ENCODE measurements at regions not wholly inside any gene's neighbourhood (a gene's known extent, or its start where the extent isn't known, plus 50 kb on each side); places are given as distances from the start of the nearest gene placed in this dataset.

GRCh38 chr11:25339281-25339680 is 842.4 kb downstream of the LUZP2 start:
- FAIRE-seq (no peak), DNase-seq (ENCODE audit: insufficient read length) (no peak)
- TF ChIP-seq POLR2A (IDR thresholded peaks at IDR 0.05; ENCODE audit: low read depth, low read length) (no peak), TAF1 (IDR thresholded peaks at IDR 0.05; ENCODE audit: borderline replicate concordance, low read depth, low read length) (no peak), POLR2AphosphoS5 (IDR thresholded peaks at IDR 0.05; ENCODE audit: low read depth, low read length) (no peak)

DNA sequence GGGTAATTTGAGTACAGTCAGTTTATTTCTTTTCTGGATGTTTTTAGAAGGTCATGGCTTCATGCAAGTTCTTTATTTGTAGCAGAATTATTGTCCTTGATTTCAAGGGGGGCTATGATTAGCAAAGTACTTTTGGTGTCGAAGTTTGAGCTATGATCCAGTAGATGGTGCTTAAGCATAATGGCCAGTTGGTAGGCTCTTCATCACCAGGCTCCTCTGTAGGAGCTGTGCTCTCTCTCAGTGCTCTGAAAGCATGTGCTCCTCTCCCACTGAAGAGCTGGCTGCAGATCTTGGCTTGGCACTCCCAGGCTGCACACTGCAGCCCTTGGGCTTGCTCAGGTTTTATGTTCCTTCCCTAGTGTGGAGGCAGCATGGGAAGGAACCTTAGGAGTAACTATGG is 852.7 kb downstream of the LUZP2 start:
- DNase-seq (ENCODE audit: insufficient read length) (no peak), FAIRE-seq (no peak)
- no peak for TF ChIP-seq TAF1 (IDR thresholded peaks at IDR 0.05; ENCODE audit: borderline replicate concordance, low read depth, low read length)
- TF ChIP-seq POLR2AphosphoS5 (IDR thresholded peaks at IDR 0.05; ENCODE audit: low read depth, low read length) = no peak
- no peak for TF ChIP-seq POLR2A (IDR thresholded peaks at IDR 0.05; ENCODE audit: low read depth, low read length)

DNA sequence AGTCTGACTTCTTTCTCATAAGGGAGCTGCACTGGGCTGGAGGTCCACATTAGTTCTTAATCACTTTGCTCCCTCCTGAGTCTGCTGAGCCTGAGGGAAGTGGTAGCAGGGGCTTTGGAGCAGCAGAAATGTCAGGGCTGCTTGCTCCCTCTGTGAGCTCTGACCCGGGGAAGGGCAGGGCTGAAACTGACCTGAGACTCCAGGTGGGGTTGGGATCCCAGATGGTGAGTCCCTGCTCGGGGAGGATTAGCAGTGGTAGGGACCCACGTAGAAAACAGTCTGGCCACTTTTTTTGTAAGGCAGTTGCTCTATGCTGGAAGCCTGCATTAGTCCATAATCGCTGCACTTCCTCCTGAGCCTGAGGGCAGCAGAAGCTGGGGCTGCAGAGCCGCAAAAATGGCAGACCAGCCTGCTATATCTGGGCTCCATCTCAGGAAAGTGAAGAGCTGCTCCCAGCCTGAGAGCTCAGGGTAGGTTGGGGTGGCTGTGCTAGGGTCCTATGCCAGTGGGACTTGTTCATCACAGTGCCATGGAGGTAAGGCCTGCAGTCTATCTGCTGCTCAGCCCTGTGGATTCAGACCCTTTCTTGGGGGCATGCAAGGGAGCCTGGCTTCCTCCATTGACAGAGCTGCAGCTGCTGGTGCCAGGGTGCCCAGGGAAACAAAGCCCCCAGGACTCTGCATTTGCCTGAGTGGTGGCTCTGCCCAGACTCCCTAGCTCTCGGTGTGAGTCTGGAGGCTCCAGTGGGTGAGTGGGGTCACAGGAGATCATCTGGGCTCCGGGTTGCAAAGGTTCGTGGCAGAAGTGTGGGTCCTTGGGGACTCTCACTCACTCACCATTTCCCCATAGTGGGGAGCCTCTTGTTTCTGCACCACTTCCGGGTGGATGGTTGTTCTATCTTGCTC is 854.3 kb downstream of the LUZP2 start:
- FAIRE-seq = no peak
- TF ChIP-seq POLR2A (IDR thresholded peaks at IDR 0.05; ENCODE audit: low read depth, low read length) (no peak), TAF1 (IDR thresholded peaks at IDR 0.05; ENCODE audit: borderline replicate concordance, low read depth, low read length) (no peak), POLR2AphosphoS5 (IDR thresholded peaks at IDR 0.05; ENCODE audit: low read depth, low read length) (no peak)
- no peak for DNase-seq (ENCODE audit: insufficient read length)

DNA sequence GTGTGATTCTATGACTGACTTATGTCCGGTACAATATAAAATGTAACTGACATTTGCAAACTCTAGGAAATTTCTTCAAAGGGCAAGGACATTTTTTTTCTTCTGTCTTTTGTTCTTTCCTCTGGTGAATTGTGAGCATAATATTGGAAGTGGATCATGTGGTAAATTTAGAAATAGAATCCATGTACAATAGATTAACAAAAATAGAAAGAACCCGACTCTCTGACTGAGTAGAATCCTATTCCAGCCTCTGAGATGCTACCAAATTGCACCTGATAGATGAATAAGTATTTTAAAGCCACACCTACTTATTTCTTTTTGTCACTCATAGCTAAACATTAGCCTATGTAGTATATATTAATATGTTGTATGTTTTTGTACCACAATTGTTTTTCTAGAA is 860.3 kb downstream of the LUZP2 start:
- no peak for TF ChIP-seq TAF1 (IDR thresholded peaks at IDR 0.05; ENCODE audit: borderline replicate concordance, low read depth, low read length)
- no peak for TF ChIP-seq POLR2AphosphoS5 (IDR thresholded peaks at IDR 0.05; ENCODE audit: low read depth, low read length)
- TF ChIP-seq POLR2A (IDR thresholded peaks at IDR 0.05; ENCODE audit: low read depth, low read length) = no peak
- FAIRE-seq = no peak
- DNase-seq (ENCODE audit: insufficient read length) = no peak

GRCh38 chr11:25377466-25377865 is 880.6 kb downstream of the LUZP2 start:
- no peak for FAIRE-seq
- TF ChIP-seq TAF1 (IDR thresholded peaks at IDR 0.05; ENCODE audit: borderline replicate concordance, low read depth, low read length) = no peak
- TF ChIP-seq POLR2A (IDR thresholded peaks at IDR 0.05; ENCODE audit: low read depth, low read length) = no peak
- no peak for TF ChIP-seq POLR2AphosphoS5 (IDR thresholded peaks at IDR 0.05; ENCODE audit: low read depth, low read length)
- no peak for DNase-seq (ENCODE audit: insufficient read length)

DNA sequence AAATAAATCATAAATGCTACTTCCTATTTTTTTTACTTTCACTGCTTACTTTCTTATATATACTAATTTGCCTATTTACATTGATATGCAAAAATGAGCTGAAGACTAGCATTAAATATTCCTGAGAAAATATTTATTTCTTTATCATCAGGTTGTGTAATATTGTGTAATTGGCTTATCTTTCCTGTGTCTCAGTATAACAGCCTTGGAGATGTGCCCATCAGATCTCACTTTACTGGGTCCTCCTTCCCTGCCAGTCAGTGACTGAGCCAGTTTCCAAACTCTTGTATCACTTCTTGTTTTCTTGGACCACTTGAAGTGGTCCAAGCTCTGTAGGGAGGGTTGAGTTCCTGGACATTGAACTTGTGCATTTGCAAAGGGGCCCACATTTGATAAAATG is 900.0 kb downstream of the LUZP2 start:
- no peak for DNase-seq (ENCODE audit: insufficient read length)
- TF ChIP-seq POLR2AphosphoS5 (IDR thresholded peaks at IDR 0.05; ENCODE audit: low read depth, low read length) (no peak), TAF1 (IDR thresholded peaks at IDR 0.05; ENCODE audit: borderline replicate concordance, low read depth, low read length) (no peak), POLR2A (IDR thresholded peaks at IDR 0.05; ENCODE audit: low read depth, low read length) (no peak)
- FAIRE-seq = no peak

GRCh38 chr11:25408146-25408545 is 911.3 kb downstream of the LUZP2 start:
- TF ChIP-seq POLR2AphosphoS5 (IDR thresholded peaks at IDR 0.05; ENCODE audit: low read depth, low read length) (no peak), POLR2A (IDR thresholded peaks at IDR 0.05; ENCODE audit: low read depth, low read length) (no peak), TAF1 (IDR thresholded peaks at IDR 0.05; ENCODE audit: borderline replicate concordance, low read depth, low read length) (no peak)
- no peak for DNase-seq (ENCODE audit: insufficient read length)
- FAIRE-seq = no peak

- no peak for TF ChIP-seq POLR2AphosphoS5 (IDR thresholded peaks at IDR 0.05; ENCODE audit: low read depth, low read length)
- TF ChIP-seq POLR2A (IDR thresholded peaks at IDR 0.05; ENCODE audit: low read depth, low read length) = no peak
- no peak for TF ChIP-seq TAF1 (IDR thresholded peaks at IDR 0.05; ENCODE audit: borderline replicate concordance, low read depth, low read length)
- FAIRE-seq = no peak
- DNase-seq (ENCODE audit: insufficient read length) = no peak
Observed at GRCh38 chr11:25415793-25416192, 916.1 kb upstream of the ANO3 start.

DNA sequence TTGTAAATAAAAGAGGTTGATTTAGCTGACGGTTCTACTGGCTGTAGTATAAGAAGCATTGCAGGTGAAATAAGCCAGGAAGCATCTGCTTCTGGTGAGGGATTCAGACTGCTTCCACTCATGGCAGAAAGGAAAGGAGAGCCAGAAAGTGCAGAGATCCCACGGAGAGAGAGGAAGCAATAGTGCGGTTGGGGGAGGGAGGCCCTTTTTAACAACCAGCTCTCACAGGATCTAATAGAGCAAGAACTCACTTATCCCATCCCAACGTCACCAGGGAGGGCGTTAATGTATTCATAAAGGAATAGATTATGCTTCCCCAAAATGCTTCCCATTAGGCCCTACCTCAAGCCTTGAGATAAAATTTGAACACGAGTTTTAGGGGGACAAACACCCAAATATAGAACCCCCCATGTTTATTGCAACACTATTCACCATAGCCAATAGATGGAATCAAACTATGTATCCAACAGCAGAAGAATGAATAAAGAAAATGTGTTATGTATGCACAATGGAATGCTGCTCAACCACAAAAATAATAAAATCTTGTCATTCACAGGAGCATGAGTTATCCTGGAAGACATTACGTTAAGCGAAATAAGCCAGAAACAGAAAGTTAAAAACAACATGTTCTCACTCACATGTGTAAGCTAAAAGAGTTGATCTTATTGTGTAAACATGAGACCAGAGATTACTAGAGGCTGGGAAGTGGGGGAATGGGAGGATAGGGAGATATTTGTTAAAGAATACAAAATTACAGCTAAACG is 908.3 kb upstream of the ANO3 start:
- no peak for FAIRE-seq
- DNase-seq (ENCODE audit: insufficient read length) = no peak
- TF ChIP-seq POLR2A (IDR thresholded peaks at IDR 0.05; ENCODE audit: low read depth, low read length) (no peak), POLR2AphosphoS5 (IDR thresholded peaks at IDR 0.05; ENCODE audit: low read depth, low read length) (no peak), TAF1 (IDR thresholded peaks at IDR 0.05; ENCODE audit: borderline replicate concordance, low read depth, low read length) (no peak)

DNA sequence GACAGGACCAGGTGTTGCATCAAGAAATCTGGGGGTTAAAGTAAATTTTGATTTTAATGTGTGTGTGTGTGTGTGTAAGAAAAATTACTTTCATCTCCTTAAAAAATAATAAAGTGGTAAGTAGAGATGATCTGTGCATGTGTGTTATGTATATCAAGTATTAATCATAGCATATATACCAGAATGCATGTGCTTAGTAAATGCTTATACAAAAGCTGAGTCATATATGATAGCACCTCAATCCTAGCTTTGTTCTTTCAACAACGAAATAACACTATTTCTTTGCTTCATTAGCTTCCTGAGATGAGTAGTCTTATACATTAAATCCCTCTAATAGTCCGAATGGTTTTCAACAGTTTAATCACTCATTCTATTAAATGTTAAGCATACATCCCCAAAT is 899.6 kb upstream of the ANO3 start:
- DNase-seq (ENCODE audit: insufficient read length) (no peak), FAIRE-seq (no peak)
- TF ChIP-seq POLR2AphosphoS5 (IDR thresholded peaks at IDR 0.05; ENCODE audit: low read depth, low read length) (no peak), POLR2A (IDR thresholded peaks at IDR 0.05; ENCODE audit: low read depth, low read length) (no peak), TAF1 (IDR thresholded peaks at IDR 0.05; ENCODE audit: borderline replicate concordance, low read depth, low read length) (no peak)

GRCh38 chr11:25435197-25435596 is 896.7 kb upstream of the ANO3 start:
- TF ChIP-seq POLR2A (IDR thresholded peaks at IDR 0.05; ENCODE audit: low read depth, low read length) = no peak
- TF ChIP-seq TAF1 (IDR thresholded peaks at IDR 0.05; ENCODE audit: borderline replicate concordance, low read depth, low read length) = no peak
- TF ChIP-seq POLR2AphosphoS5 (IDR thresholded peaks at IDR 0.05; ENCODE audit: low read depth, low read length) = no peak

More at GRCh38 chr11:25435197-25435596, 896.7 kb upstream of the ANO3 start:
- no peak for DNase-seq (ENCODE audit: insufficient read length)
- no peak for FAIRE-seq
